ENCODE measurements at regions not wholly inside any gene's neighbourhood (a gene's known extent, or its start where the extent isn't known, plus 50 kb on each side); places are given as distances from the start of the nearest gene placed in this dataset.

- DNase-seq: no peak
These were observed 239.1 kb downstream of the OMA1 start for GRCh38 chr1:58307431-58307830.

- no peak for DNase-seq
These were observed 240.9 kb downstream of the OMA1 start for GRCh38 chr1:58305622-58306021.

GRCh38 chr1:58304346-58304975 lies 242.1 kb downstream of the OMA1 start:
- no peak for DNase-seq

- DNase-seq: no peak
These were observed 242.7 kb downstream of the OMA1 start for GRCh38 chr1:58303841-58304240.

- no peak for DNase-seq
These were observed 253.1 kb downstream of the OMA1 start for GRCh38 chr1:58293388-58293787.

- no peak for DNase-seq
These were observed 255.7 kb downstream of the OMA1 start for GRCh38 chr1:58290685-58291372.

- DNase-seq: no peak
These were observed 257.8 kb downstream of the OMA1 start for GRCh38 chr1:58288624-58289142.

- DNase-seq: no peak
These were observed 258.5 kb downstream of the OMA1 start for GRCh38 chr1:58287894-58288623.

- DNase-seq: no peak
These were observed 262.4 kb downstream of the OMA1 start for GRCh38 chr1:58284225-58284510.

- DNase-seq: no peak
These were observed 262.9 kb downstream of the OMA1 start for GRCh38 chr1:58283388-58284224.

- no peak for DNase-seq
These were observed 263.7 kb downstream of the OMA1 start for GRCh38 chr1:58282623-58283387.

- DNase-seq: no peak
These were observed 280.3 kb downstream of the OMA1 start for GRCh38 chr1:58266242-58266641.

- no peak for DNase-seq
These were observed 282.1 kb downstream of the OMA1 start for GRCh38 chr1:58264462-58264861.

- DNase-seq: no peak
These were observed 283.8 kb downstream of the OMA1 start for GRCh38 chr1:58262702-58263101.

GRCh38 chr1:58258082-58258481 lies 288.4 kb downstream of the OMA1 start:
- DNase-seq: no peak

GRCh38 chr1:58257003-58257402 lies 289.5 kb downstream of the OMA1 start:
- no peak for DNase-seq

GRCh38 chr1:58256546-58256945 lies 290.0 kb downstream of the OMA1 start:
- no peak for DNase-seq

- DNase-seq: no peak
These were observed 290.5 kb downstream of the OMA1 start for GRCh38 chr1:58256041-58256440.

- DNase-seq: no peak
These were observed 291.3 kb downstream of the OMA1 start for GRCh38 chr1:58255192-58255591.

GRCh38 chr1:58251430-58252073 lies 295.0 kb downstream of the OMA1 start:
- DNase-seq: no peak

- no peak for DNase-seq
These were observed 296.0 kb downstream of the OMA1 start for GRCh38 chr1:58250587-58250948.
